Esophagus squamous epithelium (tissue), 5 donors: ENCODE measurements at regions not wholly inside any gene's neighbourhood (a gene's known extent, or its start where the extent isn't known, plus 50 kb on each side); places are given as distances from the start of the nearest gene placed in this dataset.

Experiments used
- DNase-seq: peaks from one replicate; lab custom pipeline; 2025; lab: John Stamatoyannopoulos, UW
- H3K27ac ChIP-seq, 4 donors: fragments of 200-600 bp; sonication (generic); one replicate each; pipeline ENCODE4 v1.5.1; 2016 to 2019; ENCODE audit warnings: mild to moderate bottlenecking in 1 of 4
- H3K27me3 ChIP-seq, 4 donors: fragments of 200-600 bp; sonication (generic); 1 replicate in 3 of 4; 2 replicates in 1 of 4; pipeline versions ENCODE4 v1.5.1 to v1.6.0; 2017 to 2021; ENCODE audit warnings: antibody characterized with exemption in 1 of 4
- H3K36me3 ChIP-seq, 3 donors: fragments of 200-600 bp; sonication (generic); one replicate each; pipeline ENCODE4 v1.5.1; 2016 to 2019
- H3K4me1 ChIP-seq, 3 donors: fragments of 200-600 bp; sonication (generic); one replicate each; pipeline ENCODE4 v1.5.1; 2017 to 2019
- H3K4me3 ChIP-seq, 4 donors: fragments of 200-600 bp; sonication (generic); 1 replicate in 3 of 4; 2 replicates in 1 of 4; pipeline ENCODE4 v1.5.1; 2016 to 2019; ENCODE audit warnings: mild to moderate bottlenecking in 2 of 4, moderate library complexity in 1 of 4
- H3K9me3 ChIP-seq, 3 donors: fragments of 200-600 bp; sonication (generic); one replicate each; pipeline ENCODE4 v1.5.1; 2016 to 2019
- CTCF ChIP-seq, 6 experiments: fragments of 450-650 bp in 4 of 6; fragments of 200-600 bp in 2 of 6; sonication (generic) in 2 of 6; IDR thresholded peaks; one replicate each; pipeline ENCODE4 v1.5.1; 2016 to 2019; ENCODE audit warnings: antibody characterized with exemption in 6 of 6, mild to moderate bottlenecking in 4 of 6, moderate library complexity in 4 of 6
- POLR2A ChIP-seq, 4 donors: fragments of 450-650 bp; IDR thresholded peaks; one replicate each; pipeline ENCODE4 v1.6.1; 2017; ENCODE audit warnings: antibody characterized with exemption in 4 of 4, mild to moderate bottlenecking in 4 of 4, moderate library complexity in 3 of 4
- WGBS, 2 donors: methylation state at CpG; one replicate each; pipeline ENCODE4 v1.1.5; 2018; 5-methylcytosine and 5-hydroxymethylcytosine counted together
- intact Hi-C: fragments of 100-400 bp; cut with DNase I; formaldehyde crosslinking; loops from one replicate; pipeline ENCODE4 v1.15.0; 2022
- donor health status: DM: yes; HTN: yes; CAD: no.

- intact Hi-C loops, result no loop called here
- H3K9me3 ChIP-seq, result no peaks in the 10 kb centered on the region
- H3K27ac ChIP-seq, result no peak overlapping the region
- H3K36me3 ChIP-seq, result no peaks in the 10 kb centered on the region
- H3K4me3 ChIP-seq, result no peak overlapping the region
- 74 to 75% methylated on average over 2 of the region's 2 CpGs for WGBS, 2 donors
- no peaks in the 10 kb centered on the region for H3K4me1 ChIP-seq
- no peaks in the 10 kb centered on the region for H3K27me3 ChIP-seq
- no peak for DNase-seq
- TF ChIP-seq POLR2A (IDR thresholded peaks at IDR 0.05) (no peak), CTCF (IDR thresholded peaks at IDR 0.05) (no peak)
Observed at GRCh38 chr16:26697807-26698206, 368.9 kb upstream of the C16orf82 start.

- Histone ChIP-seq H3K36me3 (no peaks in the 10 kb centered on the region), H3K27ac (no peak overlapping the region), H3K9me3 (no peaks in the 10 kb centered on the region), H3K27me3 (no peaks in the 10 kb centered on the region), H3K4me3 (no peak overlapping the region), H3K4me1 (no peaks in the 10 kb centered on the region)
- TF ChIP-seq POLR2A (IDR thresholded peaks at IDR 0.05) (no peak), CTCF (IDR thresholded peaks at IDR 0.05) (no peak)
- DNase-seq, result no peak
- WGBS, 2 donors, result 63 to 77% methylated on average over 1 of the region's 1 CpG
- intact Hi-C loops, result no loop called here
Observed at GRCh38 chr16:26700250-26700649, 366.5 kb upstream of the C16orf82 start.

- no peak overlapping the region for H3K27ac ChIP-seq
Observed at GRCh38 chr16:26701243-26701886, 365.4 kb upstream of the C16orf82 start.

GRCh38 chr16:26705346-26705745 is 361.4 kb upstream of the C16orf82 start:
- H3K36me3 ChIP-seq, result no peaks in the 10 kb centered on the region
- WGBS, 2 donors, result 67 to 88% methylated on average over 1 of the region's 1 CpG
- TF ChIP-seq CTCF (IDR thresholded peaks at IDR 0.05) (no peak), POLR2A (IDR thresholded peaks at IDR 0.05) (no peak)
- intact Hi-C loops, result no loop called here
- no peaks in the 10 kb centered on the region for H3K9me3 ChIP-seq
- no peak overlapping the region for H3K27ac ChIP-seq
- H3K4me1 ChIP-seq, result no peaks in the 10 kb centered on the region
- H3K27me3 ChIP-seq, result no peaks in the 10 kb centered on the region
- no peak overlapping the region for H3K4me3 ChIP-seq
- no peak for DNase-seq

More at GRCh38 chr16:26701243-26701886, 365.4 kb upstream of the C16orf82 start:
- Histone ChIP-seq H3K9me3 (no peaks in the 10 kb centered on the region), H3K36me3 (no peaks in the 10 kb centered on the region), H3K4me1 (no peaks in the 10 kb centered on the region), H3K4me3 (no peak overlapping the region), H3K27me3 (no peaks in the 10 kb centered on the region)
- 74 to 91% methylated on average over 3 of the region's 3 CpGs for WGBS, 2 donors
- intact Hi-C loops, result no loop called here
- DNase-seq, result no peak
- no peak for TF ChIP-seq POLR2A (IDR thresholded peaks at IDR 0.05)
- no peak for TF ChIP-seq CTCF (IDR thresholded peaks at IDR 0.05)

GRCh38 chr16:26708428-26708827 is 358.3 kb upstream of the C16orf82 start:
- TF ChIP-seq CTCF (IDR thresholded peaks at IDR 0.05) (no peak), POLR2A (IDR thresholded peaks at IDR 0.05) (no peak)
- no peak for DNase-seq
- Histone ChIP-seq H3K4me1 (no peaks in the 10 kb centered on the region), H3K27me3 (no peaks in the 10 kb centered on the region), H3K36me3 (no peaks in the 10 kb centered on the region), H3K9me3 (no peaks in the 10 kb centered on the region), H3K27ac (no peak overlapping the region), H3K4me3 (no peak overlapping the region)
- intact Hi-C loops, result no loop called here
- 60 to 72% methylated on average over 1 to 2 of the region's 2 CpGs for WGBS, 2 donors
